ENCODE measurements at regions not wholly inside any gene's neighbourhood (a gene's known extent, or its start where the extent isn't known, plus 50 kb on each side); places are given as distances from the start of the nearest gene placed in this dataset.
"Not testable (repeated sequence)": the region's sequence is repeated elsewhere in the genome, so short reads cannot be mapped to it uniquely, and the experiment has no call there.

GRCh38 chr3:66552846-66553245, 52.0 kb upstream of the LRIG1 start:
- no peak for DNase-seq (ENCODE audit: extremely low read depth, low read depth, low spot score)

- DNase-seq (ENCODE audit: extremely low read depth, low read depth, low spot score): no peak
Observed at GRCh38 chr3:66553441-66554113, 52.8 kb upstream of the LRIG1 start.

- DNase-seq (ENCODE audit: extremely low read depth, low read depth, low spot score): peak; percentile 5
Observed at GRCh38 chr3:66554178-66554577, 53.4 kb upstream of the LRIG1 start.

- DNase-seq (ENCODE audit: extremely low read depth, low read depth, low spot score): no peak
Observed at GRCh38 chr3:66555214-66555844, 54.5 kb upstream of the LRIG1 start.

GRCh38 chr3:66557170-66557569, 56.3 kb upstream of the LRIG1 start:
- DNase-seq (ENCODE audit: extremely low read depth, low read depth, low spot score): no peak

- not testable (repeated sequence) for DNase-seq (ENCODE audit: extremely low read depth, low read depth, low spot score)
Observed at GRCh38 chr3:66559924-66560323, 59.1 kb upstream of the LRIG1 start.

- DNase-seq (ENCODE audit: extremely low read depth, low read depth, low spot score): no peak
Observed at GRCh38 chr3:66561367-66561766, 60.5 kb upstream of the LRIG1 start.

GRCh38 chr3:66565301-66565700, 64.5 kb upstream of the LRIG1 start:
- no peak for DNase-seq (ENCODE audit: extremely low read depth, low read depth, low spot score)

GRCh38 chr3:66567077-66567476, 66.3 kb upstream of the LRIG1 start:
- no peak for DNase-seq (ENCODE audit: extremely low read depth, low read depth, low spot score)

- DNase-seq (ENCODE audit: extremely low read depth, low read depth, low spot score): no peak
Observed at GRCh38 chr3:66572090-66572675, 71.4 kb upstream of the LRIG1 start.

- no peak for DNase-seq (ENCODE audit: extremely low read depth, low read depth, low spot score)
Observed at GRCh38 chr3:66572938-66573710, 72.3 kb upstream of the LRIG1 start.

GRCh38 chr3:66574091-66574490, 73.3 kb upstream of the LRIG1 start:
- DNase-seq (ENCODE audit: extremely low read depth, low read depth, low spot score): no peak

- DNase-seq (ENCODE audit: extremely low read depth, low read depth, low spot score): no peak
Observed at GRCh38 chr3:66577426-66578203, 76.8 kb upstream of the LRIG1 start.

GRCh38 chr3:66581256-66581655, 80.4 kb upstream of the LRIG1 start:
- no peak for DNase-seq (ENCODE audit: extremely low read depth, low read depth, low spot score)

GRCh38 chr3:66582721-66583423, 82.0 kb upstream of the LRIG1 start:
- no peak for DNase-seq (ENCODE audit: extremely low read depth, low read depth, low spot score)

- no peak for DNase-seq (ENCODE audit: extremely low read depth, low read depth, low spot score)
Observed at GRCh38 chr3:66583424-66584040, 82.7 kb upstream of the LRIG1 start.

- DNase-seq (ENCODE audit: extremely low read depth, low read depth, low spot score): no peak
Observed at GRCh38 chr3:66585520-66586095, 84.8 kb upstream of the LRIG1 start.

GRCh38 chr3:66586853-66587252, 86.0 kb upstream of the LRIG1 start:
- no peak for DNase-seq (ENCODE audit: extremely low read depth, low read depth, low spot score)

GRCh38 chr3:66588340-66588847, 87.6 kb upstream of the LRIG1 start:
- no peak for DNase-seq (ENCODE audit: extremely low read depth, low read depth, low spot score)

Measured in glomerular endothelial cell (primary cell).